Adrenal gland (tissue), 9 donors: ENCODE measurements at regions not wholly inside any gene's neighbourhood (a gene's known extent, or its start where the extent isn't known, plus 50 kb on each side); places are given as distances from the start of the nearest gene placed in this dataset.

Source experiments
- DNase-seq, 7 donors: peaks; one replicate each; pipeline ENCODE4 v3.0.0-alpha.2; 2019 to 2020
- H3K27ac ChIP-seq, 5 donors: fragments of 200-600 bp; sonication (generic) in 4 of 5; 1 replicate in 3 of 5; 2 replicates in 2 of 5; pipeline versions ENCODE4 v1.5.1 to v1.8.0; 2016 to 2020; ENCODE audit warnings: mild to moderate bottlenecking in 1 of 5
- H3K27me3 ChIP-seq: fragments of 200-600 bp; 2 replicates; pipeline ENCODE4 v1.8.0; 2021
- H3K36me3 ChIP-seq, 2 donors: fragments of 200-600 bp; replicated peaks in 1 of 2; 1 replicate in 1 of 2; 2 replicates in 1 of 2; pipeline versions ENCODE4 v1.5.1 to v1.8.0; 2018 to 2022
- H3K4me1 ChIP-seq, 2 donors: fragments of 200-600 bp; replicated peaks in 1 of 2; 1 replicate in 1 of 2; 2 replicates in 1 of 2; pipeline versions ENCODE4 v1.5.1 to v1.8.0; 2018 to 2021
- H3K4me3 ChIP-seq, 4 donors: fragments of 200-600 bp; sonication (generic) in 3 of 4; one replicate each; pipeline ENCODE4 v1.5.1; 2016 to 2018
- H3K9me3 ChIP-seq, 3 donors: fragments of 200-600 bp; sonication (generic) in 1 of 3; replicated peaks in 1 of 3; 1 replicate in 2 of 3; 2 replicates in 1 of 3; pipeline versions ENCODE4 v1.5.1 to v1.8.0; 2016 to 2021
- POLR2A ChIP-seq, 2 donors: fragments of 450-650 bp; IDR thresholded peaks; one replicate each; pipeline ENCODE4 v1.6.1; 2017; ENCODE audit warnings: antibody characterized with exemption in 2 of 2, mild to moderate bottlenecking in 2 of 2, moderate library complexity in 1 of 2
- WGBS, 4 donors: extraction: QIAGEN DNeasy Blood & Tissue Kit in 2 of 4; methylation state at CpG; one replicate each; pipeline versions ENCODE4 v1.1.5 to v1.1.7; 2013 to 2017; 5-methylcytosine and 5-hydroxymethylcytosine counted together
- intact Hi-C, 2 donors: fragments of 100-400 bp; cut with DNase I; formaldehyde crosslinking; loops; one replicate each; pipeline versions ENCODE4 v1.14.1 to v1.15.0; 2022 to 2023
- TF ChIP-seq, protein P1 (sequence below), 6 experiments: fragments of 450-650 bp in 4 of 6; fragments of 200-600 bp in 2 of 6; sonication (generic) in 1 of 6; IDR thresholded peaks; 1 replicate in 5 of 6; 2 replicates in 1 of 6; pipeline versions ENCODE4 v1.5.1 to v1.8.0; 2016 to 2021; ENCODE audit warnings: antibody characterized with exemption in 6 of 6, mild to moderate bottlenecking in 2 of 6, moderate library complexity in 1 of 6
- donor health status: healthy with polysubstance abuse.
- donor health status: Bipolar disorder and iron deficiency.
- donor health status: DM: yes; HTN: yes; CAD: no.
- donor health status: DM: no; HTN: no; CAD: no.
- donor health status: DM: no; HTN: no; CAD: no.

DNA sequence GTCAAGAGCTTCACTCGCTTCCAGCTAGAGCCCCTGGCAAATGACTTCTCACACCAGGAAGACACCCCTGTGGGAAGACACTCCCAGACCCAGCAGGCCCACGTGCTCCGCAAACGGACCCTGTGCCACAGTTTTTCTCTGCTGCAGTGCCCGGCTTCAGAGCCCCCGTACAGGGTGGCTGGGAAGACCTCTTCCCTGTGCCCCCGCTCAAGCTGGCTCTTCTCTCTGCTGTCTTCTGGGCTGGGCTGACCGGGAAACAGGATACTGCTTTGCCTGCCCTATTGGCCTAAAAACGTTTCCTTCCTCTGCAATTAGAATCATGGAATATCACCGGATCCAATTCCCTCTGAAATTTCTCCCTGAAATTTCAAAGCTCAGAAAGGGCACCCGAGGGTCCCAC, 63.7 kb upstream of the CRHR1 start:
- WGBS, 4 donors = 73 to 79% (median 76%) methylated on average over 11 of the region's 11 CpGs
- TF ChIP-seq POLR2A (IDR thresholded peaks at IDR 0.05) = no peak
- TF ChIP-seq, protein P1, sequence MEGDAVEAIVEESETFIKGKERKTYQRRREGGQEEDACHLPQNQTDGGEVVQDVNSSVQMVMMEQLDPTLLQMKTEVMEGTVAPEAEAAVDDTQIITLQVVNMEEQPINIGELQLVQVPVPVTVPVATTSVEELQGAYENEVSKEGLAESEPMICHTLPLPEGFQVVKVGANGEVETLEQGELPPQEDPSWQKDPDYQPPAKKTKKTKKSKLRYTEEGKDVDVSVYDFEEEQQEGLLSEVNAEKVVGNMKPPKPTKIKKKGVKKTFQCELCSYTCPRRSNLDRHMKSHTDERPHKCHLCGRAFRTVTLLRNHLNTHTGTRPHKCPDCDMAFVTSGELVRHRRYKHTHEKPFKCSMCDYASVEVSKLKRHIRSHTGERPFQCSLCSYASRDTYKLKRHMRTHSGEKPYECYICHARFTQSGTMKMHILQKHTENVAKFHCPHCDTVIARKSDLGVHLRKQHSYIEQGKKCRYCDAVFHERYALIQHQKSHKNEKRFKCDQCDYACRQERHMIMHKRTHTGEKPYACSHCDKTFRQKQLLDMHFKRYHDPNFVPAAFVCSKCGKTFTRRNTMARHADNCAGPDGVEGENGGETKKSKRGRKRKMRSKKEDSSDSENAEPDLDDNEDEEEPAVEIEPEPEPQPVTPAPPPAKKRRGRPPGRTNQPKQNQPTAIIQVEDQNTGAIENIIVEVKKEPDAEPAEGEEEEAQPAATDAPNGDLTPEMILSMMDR (IDR thresholded peaks at IDR 0.05) = no peak
- intact Hi-C loops = no loop called here
- no peak for DNase-seq
- Histone ChIP-seq H3K36me3 (no peaks in the 10 kb centered on the region), H3K27ac (no peak overlapping the region), H3K4me3 (no peak overlapping the region), H3K9me3 (no peaks in the 10 kb centered on the region), H3K27me3 (no peaks in the 10 kb centered on the region), H3K4me1 (no peaks in the 10 kb centered on the region)

DNA sequence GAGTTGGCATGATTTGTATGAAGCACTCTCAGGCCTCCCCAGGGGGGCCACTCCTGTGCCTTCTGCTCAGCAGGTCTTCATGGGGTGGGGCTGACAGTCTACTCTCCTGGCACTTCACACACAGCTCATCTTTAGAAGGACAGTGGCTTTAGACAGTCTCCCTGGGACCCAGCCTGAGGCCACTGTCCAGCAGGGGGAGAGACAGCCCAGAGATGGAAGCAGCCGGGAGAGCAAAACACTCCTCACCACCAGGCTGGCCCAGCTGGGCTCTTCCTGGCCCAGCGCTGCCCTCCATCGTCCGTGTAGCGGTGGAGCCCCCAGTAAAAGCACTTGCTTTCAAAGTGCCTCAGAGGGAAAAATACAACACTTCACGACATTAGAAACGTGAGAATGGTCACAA, 62.0 kb upstream of the CRHR1 start:
- H3K27me3 ChIP-seq = no peaks in the 10 kb centered on the region
- no peak for TF ChIP-seq POLR2A (IDR thresholded peaks at IDR 0.05)
- TF ChIP-seq, protein P1 (IDR thresholded peaks at IDR 0.05) = peak in 2 of 6 experiments; percentile 14 to 17
- 23 to 42% (median 29%) methylated on average over 5 to 7 of the region's 7 CpGs for WGBS, 4 donors
- no peak overlapping the region for H3K4me3 ChIP-seq
- DNase-seq = no peak
- H3K27ac ChIP-seq = no peak overlapping the region
- H3K4me1 ChIP-seq = no peaks in the 10 kb centered on the region
- no peaks in the 10 kb centered on the region for H3K9me3 ChIP-seq
- intact Hi-C loops = no loop called here
- H3K36me3 ChIP-seq = no peaks in the 10 kb centered on the region

DNA sequence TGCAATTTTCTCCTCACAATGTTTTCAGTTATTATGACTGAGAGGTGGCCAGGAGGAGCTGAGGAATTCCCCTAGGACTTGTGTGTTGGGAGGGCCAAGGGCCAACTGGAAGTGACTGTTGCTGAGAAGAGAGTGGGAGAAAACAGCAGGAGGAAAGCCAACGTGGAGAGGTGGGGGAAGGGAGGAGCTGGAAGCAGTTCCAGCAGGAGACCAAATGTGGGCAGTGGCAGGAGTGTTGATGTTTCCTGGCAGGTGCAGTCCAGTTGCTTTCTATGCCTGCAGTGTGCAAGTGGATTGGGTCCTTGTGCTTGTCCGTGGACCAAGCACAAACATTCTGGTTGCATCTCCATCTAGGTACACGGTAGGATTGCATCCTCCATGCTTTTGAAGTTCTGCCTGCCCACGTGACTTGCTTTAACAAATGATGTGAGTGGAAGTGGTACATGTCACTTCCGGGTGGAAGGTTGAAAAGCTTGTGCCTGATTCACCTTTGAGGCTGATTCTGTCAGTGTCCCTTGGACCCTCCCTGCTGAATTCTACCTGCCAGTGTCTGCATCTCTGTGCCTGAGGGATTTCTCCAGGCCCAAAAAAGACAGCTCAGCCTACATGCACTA, 54.7 kb upstream of the CRHR1 start:
- Histone ChIP-seq H3K27ac (no peak overlapping the region), H3K9me3 (peaks cover 0 to 5% (median 0%) of the 10 kb centered on the region in 3 donors), H3K27me3 (no peaks in the 10 kb centered on the region), H3K4me1 (no peaks in the 10 kb centered on the region), H3K4me3 (no peak overlapping the region), H3K36me3 (no peaks in the 10 kb centered on the region)
- intact Hi-C loops = no loop called here
- DNase-seq = no peak
- no peak for TF ChIP-seq POLR2A (IDR thresholded peaks at IDR 0.05)
- TF ChIP-seq, protein P1 (IDR thresholded peaks at IDR 0.05) = no peak
- WGBS, 4 donors = 49 to 56% (median 52%) methylated on average over 5 of the region's 5 CpGs

DNA sequence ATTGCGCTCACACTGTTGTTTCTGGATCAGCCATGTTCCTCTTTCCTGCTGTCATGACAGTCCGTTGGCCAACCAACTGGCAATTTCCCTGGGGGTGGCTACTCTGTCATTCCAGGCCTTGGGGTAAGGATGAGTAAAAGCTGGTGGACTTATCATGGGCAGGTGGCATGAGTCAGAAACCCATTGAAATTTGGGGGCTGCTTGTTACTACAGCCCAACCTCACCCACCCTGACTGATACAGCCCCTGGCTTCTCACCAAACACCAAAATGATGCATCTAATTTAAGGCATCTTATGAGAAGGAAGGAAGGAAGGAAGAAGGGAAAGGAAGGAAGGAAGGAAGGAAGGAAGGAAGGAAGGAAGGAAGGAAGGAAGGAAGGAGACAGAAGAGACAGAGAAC, 53.9 kb upstream of the CRHR1 start:
- H3K4me3 ChIP-seq = no peak overlapping the region
- no peak for DNase-seq
- H3K9me3 ChIP-seq = peaks cover 0 to 5% (median 0%) of the 10 kb centered on the region in 3 donors
- no peak overlapping the region for H3K27ac ChIP-seq
- no peaks in the 10 kb centered on the region for H3K27me3 ChIP-seq
- no peaks in the 10 kb centered on the region for H3K36me3 ChIP-seq
- TF ChIP-seq POLR2A (IDR thresholded peaks at IDR 0.05) = no peak
- TF ChIP-seq, protein P1 (IDR thresholded peaks at IDR 0.05) = no peak
- 87 to 89% (median 87%) methylated on average over 2 of the region's 2 CpGs for WGBS, 4 donors
- H3K4me1 ChIP-seq = no peaks in the 10 kb centered on the region
- intact Hi-C loops = no loop called here
